NCI-H2081 treated with DMSO at 0.1 percent for 48 hours (cell line): ENCODE measurements at regions not wholly inside any gene's neighbourhood (a gene's known extent, or its start where the extent isn't known, plus 50 kb on each side); places are given as distances from the start of the nearest gene placed in this dataset.

Experiments
- DNase-seq: peaks from one replicate; lab custom pipeline; 2025; lab: John Stamatoyannopoulos, UW

GRCh38 chr10:62453274-62453673 lies 79.1 kb downstream of the ZNF365 start:
- DNase-seq: no peak

- DNase-seq: no peak
These were observed 80.7 kb downstream of the ZNF365 start for GRCh38 chr10:62454687-62455397.

DNA sequence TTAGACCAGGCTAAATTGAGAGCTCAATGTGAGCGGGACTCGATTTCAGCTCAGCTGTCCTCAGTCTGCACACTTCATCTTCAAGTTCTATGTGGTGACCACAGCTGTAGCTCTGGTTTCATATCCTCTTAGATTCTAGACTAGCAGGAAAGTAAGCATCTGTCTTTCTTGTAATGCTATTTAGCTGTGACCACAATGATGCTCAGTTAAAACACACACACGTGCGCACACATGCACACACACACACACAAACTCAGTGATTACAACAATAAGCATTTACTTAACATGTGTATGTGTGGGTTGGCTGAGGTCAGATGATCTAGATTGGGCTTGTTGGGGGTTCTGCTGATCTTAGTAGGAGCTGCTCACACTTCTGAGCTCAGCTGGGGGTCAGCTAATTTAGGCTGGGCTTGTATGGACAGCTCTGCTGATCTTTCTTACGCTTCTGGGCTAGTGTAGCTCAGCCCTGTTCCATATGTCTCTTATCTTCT lies 82.5 kb downstream of the ZNF365 start:
- no peak for DNase-seq

- DNase-seq: no peak
These were observed 83.0 kb downstream of the ZNF365 start for GRCh38 chr10:62457196-62457595.

DNA sequence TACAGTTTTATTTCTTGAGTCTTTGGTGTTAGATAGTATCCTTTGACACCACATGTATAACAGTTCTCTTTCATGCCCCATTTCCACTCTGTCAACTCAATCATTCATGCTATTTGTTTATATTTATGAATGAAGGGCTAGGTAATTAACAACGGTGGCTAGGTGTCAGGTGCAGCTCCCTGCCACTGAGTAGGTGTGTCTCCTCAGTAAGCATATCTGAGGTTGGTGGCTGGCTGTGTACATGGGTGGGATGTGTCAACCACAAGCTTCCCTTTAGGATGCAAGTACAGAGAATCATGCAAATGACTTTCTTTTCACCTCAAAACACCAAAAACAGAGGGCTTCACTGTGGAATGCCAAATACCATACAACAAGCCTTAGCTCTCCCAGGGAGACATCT lies 83.4 kb downstream of the ZNF365 start:
- DNase-seq: no peak

- no peak for DNase-seq
These were observed 84.9 kb downstream of the ZNF365 start for GRCh38 chr10:62459072-62459471.

DNA sequence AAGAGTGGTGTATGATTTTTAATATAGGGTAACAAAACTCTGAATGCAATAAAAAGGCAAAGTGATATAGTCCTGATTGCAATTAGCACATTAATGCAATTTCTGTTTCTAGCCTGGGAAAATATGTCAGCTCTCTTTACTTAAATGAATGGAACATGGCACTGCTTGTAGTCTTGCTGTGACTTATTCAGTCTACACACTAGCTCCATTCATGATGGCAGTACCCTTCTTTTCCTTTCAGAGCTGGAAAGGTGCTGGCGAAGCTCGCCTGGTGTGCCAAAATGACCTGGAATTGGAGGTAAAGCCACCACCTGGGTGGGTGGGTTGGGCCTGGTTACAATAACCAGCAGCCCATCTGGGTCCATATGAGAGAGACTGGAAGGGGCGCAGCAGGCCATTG lies 85.3 kb downstream of the ZNF365 start:
- DNase-seq: no peak

GRCh38 chr10:62460393-62460792 lies 86.2 kb downstream of the ZNF365 start:
- no peak for DNase-seq

GRCh38 chr10:62461120-62461519 lies 87.0 kb downstream of the ZNF365 start:
- DNase-seq: no peak

GRCh38 chr10:62462461-62462860 lies 88.3 kb downstream of the ZNF365 start:
- no peak for DNase-seq

- DNase-seq: no peak
These were observed 89.2 kb downstream of the ZNF365 start for GRCh38 chr10:62463364-62463763.

DNA sequence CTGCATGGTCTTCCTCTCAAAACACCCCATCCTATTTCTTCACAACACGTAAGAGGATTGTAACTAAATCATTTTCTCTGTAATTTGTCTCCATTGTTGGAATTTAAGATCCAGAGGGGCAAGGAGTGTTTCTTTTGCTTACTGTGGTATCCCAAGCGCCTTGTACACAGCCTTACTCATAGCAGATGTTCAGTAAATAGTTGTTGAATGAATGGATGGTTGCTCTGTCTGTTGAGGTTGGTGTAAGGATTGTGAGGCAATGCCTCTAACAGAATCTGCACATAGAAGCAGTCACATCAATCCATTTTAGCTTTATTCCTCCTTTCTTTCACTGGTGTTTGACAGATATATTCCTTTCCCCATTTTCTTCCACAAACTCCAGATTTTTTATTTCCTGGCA lies 90.1 kb downstream of the ZNF365 start:
- no peak for DNase-seq

- no peak for DNase-seq
These were observed 92.4 kb downstream of the ZNF365 start for GRCh38 chr10:62466590-62466989.

- DNase-seq: no peak
These were observed 93.4 kb downstream of the ZNF365 start for GRCh38 chr10:62467527-62467926.

- no peak for DNase-seq
These were observed 97.5 kb downstream of the ZNF365 start for GRCh38 chr10:62471711-62472110.

- DNase-seq: no peak
These were observed 99.1 kb downstream of the ZNF365 start for GRCh38 chr10:62473241-62473640.

DNA sequence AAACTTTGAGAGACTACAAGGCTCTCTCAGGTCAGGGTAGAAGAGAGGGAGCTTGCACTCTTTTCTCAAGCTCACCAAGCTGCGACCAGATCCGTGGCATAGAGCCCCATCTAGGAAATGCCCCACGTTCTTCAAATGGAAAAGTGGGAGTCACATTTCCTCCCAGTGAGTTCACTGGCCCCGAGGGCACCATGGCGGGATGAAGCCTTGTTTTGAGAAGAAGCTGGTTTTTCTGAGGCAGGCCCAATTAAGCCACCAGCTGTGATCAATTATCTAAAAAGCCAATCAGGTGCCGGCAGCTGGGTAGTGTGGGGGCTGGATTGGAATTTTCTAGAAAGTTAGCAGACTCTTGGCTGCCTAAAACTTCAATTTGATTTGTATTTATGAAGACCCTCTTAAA lies 101.4 kb downstream of the ZNF365 start:
- DNase-seq: no peak

GRCh38 chr10:62479523-62479922 lies 105.4 kb downstream of the ZNF365 start:
- DNase-seq: no peak

DNA sequence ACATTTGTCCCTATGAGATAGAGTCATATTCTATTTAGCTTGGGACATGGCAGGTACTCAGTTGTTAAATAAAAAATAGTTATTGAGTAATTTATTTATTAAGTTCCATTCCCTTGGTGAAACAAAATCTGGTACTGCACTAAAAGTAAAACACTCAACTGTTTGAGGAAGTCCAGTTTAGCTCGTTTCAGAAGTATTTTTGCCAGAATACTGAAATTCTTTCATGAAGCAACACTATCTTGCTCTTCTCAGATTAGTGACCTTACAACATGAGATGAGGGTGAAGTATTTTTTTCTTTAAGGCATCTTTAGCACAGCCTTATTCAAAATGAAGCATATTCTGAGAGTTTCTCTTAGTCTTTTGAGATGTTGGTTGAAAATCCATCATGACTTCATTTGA lies 106.0 kb downstream of the ZNF365 start:
- no peak for DNase-seq

- DNase-seq: no peak
These were observed 108.4 kb downstream of the ZNF365 start for GRCh38 chr10:62482581-62482980.

GRCh38 chr10:62491597-62491996 lies 117.4 kb downstream of the ZNF365 start:
- DNase-seq: no peak

GRCh38 chr10:62492012-62492869 lies 118.1 kb downstream of the ZNF365 start:
- DNase-seq: no peak

DNA sequence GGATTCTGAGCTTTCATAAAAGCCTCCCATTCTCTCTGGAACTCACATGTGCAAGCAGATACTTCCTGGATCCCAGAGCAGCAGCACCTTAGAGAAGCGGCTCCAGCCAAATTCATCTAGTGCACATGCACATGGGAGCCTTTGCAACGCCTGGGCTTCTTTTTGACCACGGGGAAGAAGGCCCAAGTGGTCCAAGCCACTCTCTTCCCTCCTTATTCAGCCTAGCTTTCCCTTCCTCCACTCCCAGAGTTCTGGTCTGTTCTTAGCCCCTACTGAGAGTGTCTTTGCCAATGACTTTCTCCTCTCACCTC lies 118.7 kb downstream of the ZNF365 start:
- no peak for DNase-seq

DNA sequence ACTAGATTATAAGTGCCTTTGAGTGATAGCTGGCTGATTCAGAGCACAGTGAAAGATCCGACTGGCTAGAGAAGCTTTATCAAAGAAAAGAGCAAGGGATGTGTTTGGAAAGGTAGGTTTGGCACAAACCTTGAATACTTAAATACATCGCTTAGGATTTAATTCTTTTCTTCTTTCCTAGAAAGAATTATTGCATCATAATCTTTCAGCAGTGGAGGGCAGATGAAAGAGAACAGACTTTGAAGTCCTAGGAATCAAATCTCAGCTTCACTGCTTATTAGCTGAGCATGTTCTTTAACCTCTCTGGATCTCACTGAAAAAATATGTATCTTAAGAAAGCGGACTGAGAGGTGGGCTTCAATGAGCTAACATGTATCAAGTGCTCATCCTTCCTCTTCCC lies 122.8 kb downstream of the ZNF365 start:
- DNase-seq: no peak
